HuH-7.5 (cell line): ENCODE measurements at regions not wholly inside any gene's neighbourhood (a gene's known extent, or its start where the extent isn't known, plus 50 kb on each side); places are given as distances from the start of the nearest gene placed in this dataset.

Experiments used
- DNase-seq: peaks from one replicate; pipeline ENCODE4 v3.0.0; 2011; ENCODE audit warnings: low spot score

DNA sequence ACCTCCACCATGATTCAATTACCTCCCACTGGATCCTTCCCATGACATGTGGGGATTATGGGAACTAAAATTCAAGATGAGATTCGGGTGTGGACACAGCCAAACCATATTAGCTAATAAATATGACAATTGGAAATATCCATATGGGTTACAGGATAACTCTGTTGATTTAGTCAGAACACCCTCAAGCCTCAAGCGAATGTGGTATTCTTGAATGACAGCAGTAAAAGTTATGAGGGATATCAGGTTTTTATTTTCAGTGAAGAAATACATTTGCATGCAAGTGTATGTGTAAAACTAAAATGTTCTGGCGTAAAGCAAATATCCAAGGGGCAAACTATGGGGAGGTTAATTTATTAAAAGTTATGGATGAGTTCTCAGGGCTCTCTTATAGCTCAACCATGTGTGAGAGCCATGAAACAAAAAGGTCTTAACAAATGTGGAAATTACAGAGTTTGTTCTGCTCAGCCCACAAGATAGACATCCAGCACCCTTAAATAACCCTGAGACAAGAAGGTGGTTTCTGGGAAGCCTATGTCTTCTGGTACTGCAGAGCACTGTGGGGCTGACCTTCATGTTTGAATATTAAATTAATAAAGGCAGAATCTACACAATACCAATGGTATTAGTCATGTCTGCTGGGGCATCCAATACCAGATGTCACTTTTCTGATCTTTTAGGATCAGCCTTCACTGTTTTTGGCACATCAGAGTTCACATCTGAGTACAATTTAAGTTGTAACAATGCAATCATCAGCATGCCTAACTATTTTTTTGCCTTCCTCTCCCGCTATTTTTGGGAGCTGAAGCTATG is 370.5 kb upstream of the RSPO3 start:
- no peak for DNase-seq

GRCh38 chr6:126753606-126754005 is 364.9 kb upstream of the RSPO3 start:
- no peak for DNase-seq

GRCh38 chr6:126761854-126762253 is 356.6 kb upstream of the RSPO3 start:
- no peak for DNase-seq

GRCh38 chr6:126764104-126764503 is 354.4 kb upstream of the RSPO3 start:
- no peak for DNase-seq

DNA sequence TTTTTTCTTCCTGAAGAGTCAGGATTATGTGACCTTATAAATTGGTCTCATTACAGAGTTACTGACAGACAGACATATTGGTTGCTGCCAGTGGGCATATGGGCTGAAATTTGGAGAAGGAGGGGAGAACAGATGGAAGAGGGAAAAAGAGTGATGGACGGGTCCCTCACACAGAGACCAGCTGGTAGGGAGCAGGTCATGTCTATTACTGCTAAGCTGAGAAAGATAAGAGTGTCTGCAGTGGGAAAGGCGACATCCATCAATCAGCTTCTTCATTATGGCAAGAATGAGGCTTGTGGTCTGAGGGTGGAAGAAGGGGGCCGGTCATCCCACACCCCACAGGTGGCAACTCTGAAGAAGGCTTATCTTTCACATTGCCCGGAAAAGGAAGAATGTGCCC is 353.8 kb upstream of the RSPO3 start:
- no peak for DNase-seq

- DNase-seq: no peak
Observed at GRCh38 chr6:126766820-126767219, 351.7 kb upstream of the RSPO3 start.

DNA sequence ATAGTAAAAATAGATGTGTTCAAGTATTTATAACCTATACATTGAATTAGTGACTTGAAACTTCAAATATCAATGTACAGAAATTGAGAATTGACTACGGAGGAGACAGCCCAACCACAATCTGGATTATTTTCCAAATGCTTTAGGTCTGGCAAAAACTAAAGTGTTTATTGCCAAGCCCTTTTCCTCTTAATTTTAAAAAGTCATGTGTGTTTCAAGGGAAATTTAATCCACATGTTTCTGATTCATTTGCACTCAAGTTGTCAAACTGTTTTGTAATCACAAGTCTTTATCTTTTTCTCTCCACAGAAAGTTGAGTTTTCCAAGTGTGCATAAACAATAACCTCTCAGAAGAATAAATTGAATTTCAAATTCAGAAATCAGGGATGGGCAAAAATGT is 350.8 kb upstream of the RSPO3 start:
- DNase-seq: no peak

DNA sequence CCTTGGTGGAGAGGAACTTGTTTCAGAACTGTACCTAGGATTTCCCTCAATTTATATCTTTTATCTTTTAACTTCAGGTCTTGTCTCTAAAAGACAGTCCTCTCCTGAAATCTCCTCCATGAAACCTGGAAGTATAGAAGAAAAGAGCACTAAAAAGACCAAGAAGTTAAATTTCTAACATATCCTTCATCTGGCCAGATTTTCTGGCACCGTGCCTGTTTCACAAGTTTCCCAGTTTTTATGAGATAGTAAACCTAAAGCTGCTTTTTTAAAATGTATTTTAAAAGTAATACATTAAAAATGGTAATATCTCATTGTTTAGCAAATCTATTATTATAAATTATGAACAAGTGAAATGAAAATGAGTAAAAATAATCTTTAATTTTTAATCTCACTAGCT is 348.3 kb upstream of the RSPO3 start:
- DNase-seq: no peak

- no peak for DNase-seq
Observed at GRCh38 chr6:126773112-126773805, 345.2 kb upstream of the RSPO3 start.

DNA sequence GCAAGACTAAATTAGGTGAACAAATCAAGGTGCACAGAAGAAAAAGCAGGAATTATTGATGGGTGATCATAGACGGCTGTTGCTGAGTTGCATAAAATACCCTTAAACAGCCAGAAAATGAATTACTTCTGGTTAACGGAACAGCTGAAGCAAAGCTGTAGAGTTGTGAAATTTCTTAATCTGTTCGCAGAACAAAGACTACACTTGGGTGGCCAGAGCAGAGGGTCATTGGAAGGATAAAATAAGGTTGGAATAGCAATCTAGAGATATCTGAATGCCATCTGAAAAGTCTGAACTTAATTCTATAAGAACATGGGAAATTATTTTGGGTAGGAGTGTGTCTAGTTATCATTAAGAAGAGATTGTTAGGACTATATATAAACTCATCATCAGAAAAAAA is 339.1 kb upstream of the RSPO3 start:
- no peak for DNase-seq

GRCh38 chr6:126781582-126781981 is 336.9 kb upstream of the RSPO3 start:
- no peak for DNase-seq

DNA sequence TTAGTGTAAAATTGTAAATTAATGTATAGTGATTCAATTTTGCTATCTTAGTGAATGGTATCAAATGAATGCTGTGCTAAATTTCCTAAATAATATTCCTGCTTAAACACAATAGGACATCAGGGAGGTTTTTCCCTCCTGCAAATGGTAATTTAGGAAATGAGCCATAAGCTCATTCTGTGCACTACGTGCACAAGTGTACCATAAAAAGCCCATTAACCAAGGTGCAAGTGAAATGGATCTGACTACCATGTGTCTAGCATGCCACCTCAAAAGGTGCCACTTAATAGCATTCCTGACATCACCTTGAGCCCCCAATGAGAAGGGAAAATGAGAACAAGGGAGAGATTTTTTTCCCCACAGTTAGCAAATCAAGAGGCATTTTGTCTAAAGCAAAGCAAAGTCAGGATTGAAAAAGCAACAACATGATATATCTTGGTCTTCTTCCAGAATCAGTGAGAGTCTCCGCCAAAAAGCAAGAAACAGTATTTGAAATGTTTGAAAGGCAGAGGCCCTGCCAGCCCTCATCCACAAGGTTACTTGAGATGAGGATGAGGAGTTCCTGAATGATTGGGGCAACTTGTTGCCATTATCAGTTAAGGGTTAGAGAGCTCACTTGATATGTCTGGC is 334.2 kb upstream of the RSPO3 start:
- DNase-seq: no peak

GRCh38 chr6:126786262-126786661 is 332.2 kb upstream of the RSPO3 start:
- DNase-seq: no peak

GRCh38 chr6:126787635-126788034 is 330.8 kb upstream of the RSPO3 start:
- DNase-seq: no peak

- no peak for DNase-seq
Observed at GRCh38 chr6:126788861-126789365, 329.6 kb upstream of the RSPO3 start.

DNA sequence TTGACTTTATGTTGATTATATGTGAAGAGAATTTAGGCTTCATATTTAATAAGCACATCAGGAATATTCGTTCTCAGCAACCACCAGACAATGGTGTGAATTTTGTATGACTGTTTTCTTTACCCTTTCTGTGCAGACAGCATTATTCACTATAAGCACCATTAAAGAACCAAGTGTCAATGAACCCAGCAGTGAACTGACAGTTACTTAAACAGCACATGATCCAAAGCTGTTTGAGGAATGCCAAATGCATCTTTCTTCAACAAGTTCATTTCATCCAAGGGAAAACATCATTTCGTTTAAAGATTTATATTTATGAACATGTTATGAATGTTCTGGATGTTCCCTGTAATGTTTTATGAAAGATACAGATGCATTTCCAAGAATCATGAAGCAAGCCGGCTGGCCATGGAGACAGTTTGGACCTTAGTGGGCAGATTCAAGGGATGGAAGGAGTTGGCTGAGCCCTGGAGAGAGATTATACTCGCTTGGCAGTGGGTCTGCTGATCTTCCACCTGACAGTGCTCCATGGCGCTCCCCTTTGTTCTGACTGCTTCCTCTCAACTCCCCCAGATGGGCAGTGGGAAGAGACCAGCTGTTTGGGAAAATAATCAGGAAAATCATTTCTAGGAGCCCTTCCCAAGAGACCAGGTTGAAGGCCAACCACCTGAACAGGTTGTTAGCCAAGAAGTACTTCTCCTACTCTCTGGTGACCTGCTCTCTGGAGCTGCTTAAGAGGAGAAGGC is 326.0 kb upstream of the RSPO3 start:
- no peak for DNase-seq

DNA sequence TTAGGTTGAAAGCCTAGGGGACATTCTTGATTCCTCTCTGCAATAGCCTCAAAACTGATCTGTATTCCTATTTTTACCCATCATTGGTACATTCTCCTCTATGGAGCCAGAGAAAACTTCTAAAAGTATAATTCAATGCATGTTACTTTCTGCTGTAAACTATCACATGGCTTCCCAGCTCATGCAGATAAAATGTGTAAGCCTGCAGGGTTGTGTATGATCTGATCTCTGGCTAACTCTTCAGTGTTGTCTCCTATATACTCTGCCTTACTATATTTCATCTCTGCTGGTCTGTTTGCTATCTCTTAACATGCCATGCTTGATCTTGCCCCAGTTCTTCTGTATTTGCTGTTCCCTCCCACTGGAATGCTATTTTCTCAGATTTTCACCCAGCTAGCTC is 323.3 kb upstream of the RSPO3 start:
- no peak for DNase-seq

DNA sequence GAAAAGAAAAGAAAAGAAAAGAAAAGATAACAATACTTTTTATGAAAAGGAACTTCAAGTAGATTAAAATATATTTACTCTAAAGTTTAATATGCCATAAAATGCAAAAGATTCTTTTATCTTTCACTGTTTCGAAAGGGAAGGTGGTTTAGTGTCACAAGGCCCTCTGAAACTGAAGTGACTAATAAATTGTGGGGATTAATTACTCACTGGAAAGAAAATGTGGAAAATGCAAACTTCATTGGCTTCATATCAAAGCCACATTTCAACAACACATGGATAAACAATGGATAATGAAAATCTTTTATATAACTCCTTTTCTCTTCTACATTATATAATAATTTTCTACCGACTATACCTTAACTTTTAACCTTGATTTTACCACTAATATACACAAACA is 320.5 kb upstream of the RSPO3 start:
- no peak for DNase-seq

GRCh38 chr6:126803769-126804168 is 314.7 kb upstream of the RSPO3 start:
- DNase-seq: no peak

GRCh38 chr6:126804332-126805064 is 314.0 kb upstream of the RSPO3 start:
- peak; percentile 7 for DNase-seq

- DNase-seq: no peak
Observed at GRCh38 chr6:126805861-126806260, 312.6 kb upstream of the RSPO3 start.

DNA sequence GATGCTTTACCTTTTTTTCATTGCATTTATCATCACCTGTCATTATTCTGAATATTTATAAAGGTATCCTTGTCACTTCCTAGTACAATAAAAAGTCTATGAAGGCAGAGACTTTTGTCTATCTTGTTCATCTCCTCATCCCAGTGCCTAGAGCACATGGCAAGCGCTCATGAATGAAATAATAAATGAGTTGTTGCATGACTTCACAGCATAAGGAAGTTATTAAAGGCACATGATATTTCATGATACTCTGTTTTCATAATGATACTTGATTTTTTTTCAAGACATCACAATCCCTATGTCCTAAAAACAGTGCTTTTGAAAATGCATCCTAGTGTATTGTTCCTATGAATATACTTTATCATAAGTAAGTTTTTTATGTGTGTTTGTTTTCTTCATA is 310.6 kb upstream of the RSPO3 start:
- DNase-seq: no peak
